HepG2 (cell line): ENCODE measurements at regions not wholly inside any gene's neighbourhood (a gene's known extent, or its start where the extent isn't known, plus 50 kb on each side); places are given as distances from the start of the nearest gene placed in this dataset.

Experiments used
- BCL6 ChIP-seq: IDR thresholded peaks from 2 replicates; pipeline ENCODE4 v1.6.1; 2016; ENCODE audit warnings: missing genetic modification reagents, missing compliant biosample characterization
- EP300 ChIP-seq, 3 experiments: sonication (generic) in 1 of 3; formaldehyde crosslinking in 1 of 3; IDR thresholded peaks; 2 replicates each; pipeline versions ENCODE4 v1.5.1 to v1.6.1; 2011 to 2020; ENCODE audit warnings: low read depth in 2 of 3, low read length in 2 of 3, borderline replicate concordance in 1 of 3, improper control_type of control experiment in 1 of 3, mild to moderate bottlenecking in 1 of 3, missing genetic modification reagents in 1 of 3, moderate library complexity in 1 of 3
- FOXO1 ChIP-seq: sonication (generic); formaldehyde crosslinking; IDR thresholded peaks from 2 replicates; pipeline ENCODE4 v1.4.0; 2020; ENCODE audit warnings: missing genetic modification reagents
- NR2C2 ChIP-seq: sonication (generic); formaldehyde crosslinking; IDR thresholded peaks from 2 replicates; pipeline ENCODE4 v1.4.0; 2020; ENCODE audit warnings: missing genetic modification reagents, mild to moderate bottlenecking, moderate library complexity, borderline replicate concordance
- NR3C1 ChIP-seq: sonication (generic); formaldehyde crosslinking; IDR thresholded peaks from 2 replicates; pipeline ENCODE4 v1.4.0; 2020; ENCODE audit warnings: missing genetic modification reagents
- PAX8 ChIP-seq: sonication (generic); formaldehyde crosslinking; IDR thresholded peaks from 2 replicates; pipeline ENCODE4 v1.8.0; 2022; ENCODE audit warnings: mild to moderate bottlenecking, missing genetic modification reagents, borderline replicate concordance
- RARG ChIP-seq: sonication (generic); formaldehyde crosslinking; IDR thresholded peaks from 2 replicates; pipeline ENCODE4 v1.4.0; 2020; ENCODE audit warnings: low read depth, mild to moderate bottlenecking, missing genetic modification reagents
- RXRA ChIP-seq: sonication (generic); formaldehyde crosslinking; IDR thresholded peaks from 2 replicates; pipeline ENCODE4 v1.5.1; 2020; ENCODE audit warnings: missing genetic modification reagents
- TBL1XR1 ChIP-seq: fragments of 150-350 bp; IDR thresholded peaks from 2 replicates; pipeline ENCODE4 v1.6.1; 2014; ENCODE audit warnings: borderline replicate concordance, low read length; ENCODE audit not compliant: partially characterized antibody
- YY1 ChIP-seq: IDR thresholded peaks from 2 replicates; pipeline ENCODE4 v1.6.1; 2011; ENCODE audit warnings: low read length, low read depth, moderate library complexity, mild to moderate bottlenecking; ENCODE audit not compliant: insufficient read depth, insufficient replicate concordance
- ZNF333 ChIP-seq: sonication (generic); formaldehyde crosslinking; IDR thresholded peaks from 2 replicates; pipeline ENCODE4 v1.4.0; 2020; ENCODE audit warnings: mild to moderate bottlenecking, missing genetic modification reagents, borderline replicate concordance
- ZNF572 ChIP-seq: sonication (generic); formaldehyde crosslinking; IDR thresholded peaks from 2 replicates; pipeline ENCODE4 v1.5.1; 2020; ENCODE audit warnings: mild to moderate bottlenecking, missing genetic modification reagents
- ZNF792 ChIP-seq: IDR thresholded peaks from 2 replicates; pipeline ENCODE4 v1.6.1; 2016
- TF ChIP-seq, protein P1 (sequence below): sonication (generic); formaldehyde crosslinking; IDR thresholded peaks from 2 replicates; pipeline ENCODE4 v1.5.1; 2020; ENCODE audit warnings: mild to moderate bottlenecking, missing genetic modification reagents, moderate library complexity
- TF ChIP-seq, protein P2 (sequence below): sonication (generic); formaldehyde crosslinking; IDR thresholded peaks from 2 replicates; pipeline ENCODE4 v1.4.0; 2020; ENCODE audit warnings: missing genetic modification reagents, mild to moderate bottlenecking, borderline replicate concordance
- TF ChIP-seq, protein P3 (sequence below): sonication (generic); formaldehyde crosslinking; IDR thresholded peaks from 2 replicates; pipeline ENCODE4 v1.4.0; 2020; ENCODE audit warnings: mild to moderate bottlenecking, missing genetic modification reagents
- TF ChIP-seq, protein P4 (sequence below): sonication (generic); formaldehyde crosslinking; conservative IDR thresholded peaks from 2 replicates; pipeline ENCODE4 v1.8.1; 2023; ENCODE audit warnings: missing genetic modification reagents
- TF ChIP-seq, protein P5 (sequence below): sonication (generic); formaldehyde crosslinking; IDR thresholded peaks from 2 replicates; pipeline ENCODE4 v1.4.0; 2020; ENCODE audit warnings: missing genetic modification reagents

DNA sequence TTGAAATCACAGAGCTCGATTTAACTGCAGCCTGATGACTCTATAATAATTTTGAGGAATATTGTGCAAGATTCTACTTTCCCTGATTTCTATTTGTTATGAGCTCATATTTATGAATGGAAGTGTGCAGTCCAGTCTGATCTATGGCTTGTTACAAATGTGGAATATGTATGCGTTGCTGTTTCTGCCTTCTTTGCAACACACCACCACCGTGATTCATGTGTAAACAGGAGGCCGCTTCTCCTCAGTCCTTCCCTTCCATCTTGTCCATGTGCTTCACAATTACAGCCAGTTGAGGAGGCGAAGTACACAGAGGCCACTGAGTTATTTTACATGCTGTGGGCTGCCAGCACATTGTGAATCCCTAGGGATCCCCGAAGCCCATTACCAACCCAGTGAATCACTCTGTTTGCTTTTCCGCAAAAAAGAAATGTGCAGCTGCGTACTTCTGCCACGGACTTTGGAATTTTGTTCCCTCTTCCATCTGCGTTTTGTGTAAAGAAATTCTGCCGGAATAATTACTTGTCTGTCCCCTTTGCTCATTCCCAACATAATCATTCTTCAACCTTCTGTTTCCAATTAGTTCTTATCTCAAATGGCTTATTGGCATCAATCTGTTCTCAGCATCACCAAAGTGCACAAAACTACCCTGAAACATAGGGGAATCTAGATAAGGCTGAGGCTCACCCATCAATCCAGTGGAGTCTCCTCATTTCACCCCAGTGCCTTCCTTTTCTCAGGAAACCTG is 551.6 kb upstream of the CITED2 start (continued):
- TF ChIP-seq, protein P1, sequence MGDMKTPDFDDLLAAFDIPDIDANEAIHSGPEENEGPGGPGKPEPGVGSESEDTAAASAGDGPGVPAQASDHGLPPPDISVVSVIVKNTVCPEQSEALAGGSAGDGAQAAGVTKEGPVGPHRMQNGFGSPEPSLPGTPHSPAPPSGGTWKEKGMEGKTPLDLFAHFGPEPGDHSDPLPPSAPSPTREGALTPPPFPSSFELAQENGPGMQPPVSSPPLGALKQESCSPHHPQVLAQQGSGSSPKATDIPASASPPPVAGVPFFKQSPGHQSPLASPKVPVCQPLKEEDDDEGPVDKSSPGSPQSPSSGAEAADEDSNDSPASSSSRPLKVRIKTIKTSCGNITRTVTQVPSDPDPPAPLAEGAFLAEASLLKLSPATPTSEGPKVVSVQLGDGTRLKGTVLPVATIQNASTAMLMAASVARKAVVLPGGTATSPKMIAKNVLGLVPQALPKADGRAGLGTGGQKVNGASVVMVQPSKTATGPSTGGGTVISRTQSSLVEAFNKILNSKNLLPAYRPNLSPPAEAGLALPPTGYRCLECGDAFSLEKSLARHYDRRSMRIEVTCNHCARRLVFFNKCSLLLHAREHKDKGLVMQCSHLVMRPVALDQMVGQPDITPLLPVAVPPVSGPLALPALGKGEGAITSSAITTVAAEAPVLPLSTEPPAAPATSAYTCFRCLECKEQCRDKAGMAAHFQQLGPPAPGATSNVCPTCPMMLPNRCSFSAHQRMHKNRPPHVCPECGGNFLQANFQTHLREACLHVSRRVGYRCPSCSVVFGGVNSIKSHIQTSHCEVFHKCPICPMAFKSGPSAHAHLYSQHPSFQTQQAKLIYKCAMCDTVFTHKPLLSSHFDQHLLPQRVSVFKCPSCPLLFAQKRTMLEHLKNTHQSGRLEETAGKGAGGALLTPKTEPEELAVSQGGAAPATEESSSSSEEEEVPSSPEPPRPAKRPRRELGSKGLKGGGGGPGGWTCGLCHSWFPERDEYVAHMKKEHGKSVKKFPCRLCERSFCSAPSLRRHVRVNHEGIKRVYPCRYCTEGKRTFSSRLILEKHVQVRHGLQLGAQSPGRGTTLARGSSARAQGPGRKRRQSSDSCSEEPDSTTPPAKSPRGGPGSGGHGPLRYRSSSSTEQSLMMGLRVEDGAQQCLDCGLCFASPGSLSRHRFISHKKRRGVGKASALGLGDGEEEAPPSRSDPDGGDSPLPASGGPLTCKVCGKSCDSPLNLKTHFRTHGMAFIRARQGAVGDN (CRISPR knock-in tag): no peak
- TF ChIP-seq ZNF792 (0 out of 2 replicates have a peak, but pooled peaks have one; percentile 26), BCL6 (peak; percentile 47; the same call in 1 of the 2 replicates), NR3C1 (CRISPR knock-in tag) (no peak), YY1 (no peak), PAX8 (no peak), ZNF333 (CRISPR knock-in tag) (no peak), FOXO1 (CRISPR knock-in tag) (peak; percentile 70; the same call in 1 of the 2 replicates), NR2C2 (CRISPR knock-in tag) (no peak), RARG (no peak), TBL1XR1 (peak; percentile 49), RXRA (CRISPR knock-in tag) (no peak), EP300 (IDR thresholded peaks at IDR 0.05; ENCODE audit: low read depth in 2 of 2, low read length in 2 of 2) (no peak; a peak in 1 of 4 replicates), EP300 (CRISPR knock-in tag; IDR thresholded peaks at IDR 0.05; ENCODE audit: borderline replicate concordance) (0 out of 2 replicates have a peak, but pooled peaks have one; percentile 34), ZNF572 (CRISPR knock-in tag) (no peak)
- TF ChIP-seq, protein P2, sequence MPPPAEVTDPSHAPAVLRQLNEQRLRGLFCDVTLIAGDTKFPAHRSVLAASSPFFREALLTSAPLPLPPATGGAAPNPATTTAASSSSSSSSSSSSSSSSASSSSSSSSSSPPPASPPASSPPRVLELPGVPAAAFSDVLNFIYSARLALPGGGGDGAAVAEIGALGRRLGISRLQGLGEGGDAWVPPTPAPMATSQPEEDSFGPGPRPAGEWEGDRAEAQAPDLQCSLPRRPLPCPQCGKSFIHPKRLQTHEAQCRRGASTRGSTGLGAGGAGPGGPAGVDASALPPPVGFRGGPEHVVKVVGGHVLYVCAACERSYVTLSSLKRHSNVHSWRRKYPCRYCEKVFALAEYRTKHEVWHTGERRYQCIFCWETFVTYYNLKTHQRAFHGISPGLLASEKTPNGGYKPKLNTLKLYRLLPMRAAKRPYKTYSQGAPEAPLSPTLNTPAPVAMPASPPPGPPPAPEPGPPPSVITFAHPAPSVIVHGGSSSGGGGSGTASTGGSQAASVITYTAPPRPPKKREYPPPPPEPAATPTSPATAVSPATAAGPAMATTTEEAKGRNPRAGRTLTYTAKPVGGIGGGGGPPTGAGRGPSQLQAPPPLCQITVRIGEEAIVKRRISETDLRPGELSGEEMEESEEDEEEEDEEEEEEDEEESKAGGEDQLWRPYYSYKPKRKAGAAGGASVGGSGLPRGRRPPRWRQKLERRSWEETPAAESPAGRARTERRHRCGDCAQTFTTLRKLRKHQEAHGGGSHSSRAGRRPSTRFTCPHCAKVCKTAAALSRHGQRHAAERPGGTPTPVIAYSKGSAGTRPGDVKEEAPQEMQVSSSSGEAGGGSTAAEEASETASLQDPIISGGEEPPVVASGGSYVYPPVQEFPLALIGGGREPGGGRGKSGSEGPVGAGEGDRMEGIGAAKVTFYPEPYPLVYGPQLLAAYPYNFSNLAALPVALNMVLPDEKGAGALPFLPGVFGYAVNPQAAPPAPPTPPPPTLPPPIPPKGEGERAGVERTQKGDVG (CRISPR knock-in tag): no peak
- TF ChIP-seq, protein P3, sequence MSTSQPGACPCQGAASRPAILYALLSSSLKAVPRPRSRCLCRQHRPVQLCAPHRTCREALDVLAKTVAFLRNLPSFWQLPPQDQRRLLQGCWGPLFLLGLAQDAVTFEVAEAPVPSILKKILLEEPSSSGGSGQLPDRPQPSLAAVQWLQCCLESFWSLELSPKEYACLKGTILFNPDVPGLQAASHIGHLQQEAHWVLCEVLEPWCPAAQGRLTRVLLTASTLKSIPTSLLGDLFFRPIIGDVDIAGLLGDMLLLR (CRISPR knock-in tag): no peak
- TF ChIP-seq, protein P4, sequence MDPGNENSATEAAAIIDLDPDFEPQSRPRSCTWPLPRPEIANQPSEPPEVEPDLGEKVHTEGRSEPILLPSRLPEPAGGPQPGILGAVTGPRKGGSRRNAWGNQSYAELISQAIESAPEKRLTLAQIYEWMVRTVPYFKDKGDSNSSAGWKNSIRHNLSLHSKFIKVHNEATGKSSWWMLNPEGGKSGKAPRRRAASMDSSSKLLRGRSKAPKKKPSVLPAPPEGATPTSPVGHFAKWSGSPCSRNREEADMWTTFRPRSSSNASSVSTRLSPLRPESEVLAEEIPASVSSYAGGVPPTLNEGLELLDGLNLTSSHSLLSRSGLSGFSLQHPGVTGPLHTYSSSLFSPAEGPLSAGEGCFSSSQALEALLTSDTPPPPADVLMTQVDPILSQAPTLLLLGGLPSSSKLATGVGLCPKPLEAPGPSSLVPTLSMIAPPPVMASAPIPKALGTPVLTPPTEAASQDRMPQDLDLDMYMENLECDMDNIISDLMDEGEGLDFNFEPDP (CRISPR knock-in tag): 0 out of 2 replicates have a peak, but pooled peaks have one; percentile 41
- TF ChIP-seq, protein P5, sequence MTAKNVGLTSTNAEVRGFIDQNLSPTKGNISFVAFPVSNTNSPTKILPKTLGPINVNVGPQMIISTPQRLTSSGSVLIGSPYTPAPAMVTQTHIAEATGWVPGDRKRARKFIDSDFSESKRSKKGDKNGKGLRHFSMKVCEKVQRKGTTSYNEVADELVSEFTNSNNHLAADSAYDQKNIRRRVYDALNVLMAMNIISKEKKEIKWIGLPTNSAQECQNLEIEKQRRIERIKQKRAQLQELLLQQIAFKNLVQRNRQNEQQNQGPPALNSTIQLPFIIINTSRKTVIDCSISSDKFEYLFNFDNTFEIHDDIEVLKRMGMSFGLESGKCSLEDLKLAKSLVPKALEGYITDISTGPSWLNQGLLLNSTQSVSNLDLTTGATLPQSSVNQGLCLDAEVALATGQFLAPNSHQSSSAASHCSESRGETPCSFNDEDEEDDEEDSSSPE (CRISPR knock-in tag): no peak
